Uterus (tissue), 2 donors: ENCODE measurements at regions not wholly inside any gene's neighbourhood (a gene's known extent, or its start where the extent isn't known, plus 50 kb on each side); places are given as distances from the start of the nearest gene placed in this dataset.

ENCODE experiments used
- CTCF ChIP-seq, 4 experiments: fragments of 200-600 bp in 2 of 4; fragments of 450-650 bp in 2 of 4; sonication (generic) in 2 of 4; IDR thresholded peaks; one replicate each; pipeline ENCODE4 v1.5.1; 2016 to 2019; ENCODE audit warnings: antibody characterized with exemption in 4 of 4, mild to moderate bottlenecking in 2 of 4, moderate library complexity in 1 of 4
- POLR2A ChIP-seq, 2 donors: fragments of 450-650 bp; IDR thresholded peaks; one replicate each; pipeline ENCODE4 v1.6.1; 2016; ENCODE audit warnings: antibody characterized with exemption in 2 of 2, mild to moderate bottlenecking in 1 of 2, moderate library complexity in 1 of 2

GRCh38 chr2:159855143-159855542 lies 57.1 kb upstream of the CD302 start:
- TF ChIP-seq CTCF (IDR thresholded peaks at IDR 0.05) (no peak), POLR2A (IDR thresholded peaks at IDR 0.05) (no peak)
